Fibroblast of the aortic adventitia (primary cell): ENCODE measurements at regions not wholly inside any gene's neighbourhood (a gene's known extent, or its start where the extent isn't known, plus 50 kb on each side); places are given as distances from the start of the nearest gene placed in this dataset.
A peak's percentile ranks its signal among the peaks of the same experiment; 100 is the strongest.

Source experiments
- DNase-seq: peaks from one replicate; pipeline ENCODE4 v3.0.0-alpha.2; 2010; ENCODE audit warnings: low read depth
- H3K4me3 ChIP-seq: 2 replicates; pipeline ENCODE4 v1.5.1; 2011; ENCODE audit warnings: low read depth, mild to moderate bottlenecking, control low read depth, low read length, moderate library complexity
- CTCF ChIP-seq: IDR thresholded peaks from 2 replicates; pipeline ENCODE4 v1.5.1; 2011; ENCODE audit warnings: mild to moderate bottlenecking, low read length, control low read depth, inconsistent platforms; ENCODE audit not compliant: insufficient read depth

- DNase-seq: no peak
- H3K4me3 ChIP-seq: no peak overlapping the region
- TF ChIP-seq CTCF: no peak
Measured at GRCh38 chr4:137651128-137651527, 118.8 kb upstream of the PCDH18 start.

GRCh38 chr4:137649711-137650450 is 117.6 kb upstream of the PCDH18 start:
- no peak overlapping the region for H3K4me3 ChIP-seq
- no peak for TF ChIP-seq CTCF
- DNase-seq: no peak

GRCh38 chr4:137648531-137648930 is 116.2 kb upstream of the PCDH18 start:
- DNase-seq: no peak
- H3K4me3 ChIP-seq: no peak overlapping the region
- no peak for TF ChIP-seq CTCF

GRCh38 chr4:137647375-137647774 is 115.1 kb upstream of the PCDH18 start:
- DNase-seq: no peak
- no peak overlapping the region for H3K4me3 ChIP-seq
- no peak for TF ChIP-seq CTCF

GRCh38 chr4:137644201-137644600 is 111.9 kb upstream of the PCDH18 start:
- no peak overlapping the region for H3K4me3 ChIP-seq
- no peak for TF ChIP-seq CTCF
- peak; percentile 77 for DNase-seq

GRCh38 chr4:137641544-137641943 is 109.2 kb upstream of the PCDH18 start:
- DNase-seq: peak; percentile 93
- no peak overlapping the region for H3K4me3 ChIP-seq
- no peak for TF ChIP-seq CTCF

GRCh38 chr4:137640838-137641158 is 108.5 kb upstream of the PCDH18 start:
- no peak for TF ChIP-seq CTCF
- no peak for DNase-seq
- no peak overlapping the region for H3K4me3 ChIP-seq
